Calu3 (cell line): ENCODE measurements at regions not wholly inside any gene's neighbourhood (a gene's known extent, or its start where the extent isn't known, plus 50 kb on each side); places are given as distances from the start of the nearest gene placed in this dataset.

ENCODE experiments used
- BruUV-seq: library from RNA; stranded (reverse); fragments of 400-500 nt; replicated peaks from 2 replicates; lab custom pipeline; 2021; lab: Mats Ljungman, UMichigan
- CTCF ChIA-PET: fragments of 300-600 bp; sonication (Branson Sonifier 250); formaldehyde crosslinking; loops from one replicate; lab custom pipeline; 2022; ENCODE audit warnings: antibody characterized with exemption; lab: Charles Lee
- DNase-seq: peaks from one replicate; pipeline ENCODE4 v3.0.0; 2022
- H3K27ac Mint-ChIP-seq: one replicate; pipeline ENCODE4 v1.8.0; 2022; ENCODE audit warnings: mixed read lengths; ENCODE audit not compliant: unreplicated experiment
- H3K27me3 Mint-ChIP-seq: one replicate; pipeline ENCODE4 v1.8.0; 2022; ENCODE audit warnings: mixed read lengths; ENCODE audit not compliant: unreplicated experiment
- H3K36me3 Mint-ChIP-seq: one replicate; pipeline ENCODE4 v1.8.0; 2022; ENCODE audit warnings: mild to moderate bottlenecking, moderate library complexity, mixed read lengths; ENCODE audit not compliant: insufficient read depth, unreplicated experiment
- H3K4me1 Mint-ChIP-seq: one replicate; pipeline ENCODE4 v1.8.0; 2022; ENCODE audit warnings: mild to moderate bottlenecking, low read depth, mixed read lengths; ENCODE audit not compliant: unreplicated experiment
- H3K4me3 Mint-ChIP-seq: one replicate; pipeline ENCODE4 v1.8.0; 2022; ENCODE audit warnings: mild to moderate bottlenecking, low read depth, moderate library complexity, mixed read lengths; ENCODE audit not compliant: unreplicated experiment
- H3K9me3 Mint-ChIP-seq: one replicate; pipeline ENCODE4 v1.8.0; 2022; ENCODE audit warnings: low read depth, mixed read lengths; ENCODE audit not compliant: unreplicated experiment
- CTCF ChIP-seq: fragments of 200-600 bp; IDR thresholded peaks from one replicate; pipeline ENCODE4 v1.8.0; 2022; ENCODE audit warnings: antibody characterized with exemption; ENCODE audit not compliant: unreplicated experiment
- intact Hi-C: fragments of 100-400 bp; cut with micrococcal nuclease; formaldehyde crosslinking; loops from one replicate; pipeline ENCODE4 v1.10.0; 2022; ENCODE audit not compliant: unreplicated experiment

- H3K4me3 Mint-ChIP-seq, result no peak overlapping the region
- BruUV-seq, result no TSS peak
- no peaks in the 10 kb centered on the region for H3K4me1 Mint-ChIP-seq
- no peaks in the 10 kb centered on the region for H3K27me3 Mint-ChIP-seq
- CTCF ChIA-PET, result no interaction called here
- intact Hi-C loops, result no loop called here
- H3K9me3 Mint-ChIP-seq, result peaks cover 6% of the 10 kb centered on the region
- no peak for DNase-seq
- no peak for TF ChIP-seq CTCF
- no peak overlapping the region for H3K27ac Mint-ChIP-seq
- H3K36me3 Mint-ChIP-seq, result no peaks in the 10 kb centered on the region
Measured at GRCh38 chr5:12794476-12795332, 890.5 kb upstream of the CTNND2 start.

- peaks cover 7% of the 10 kb centered on the region for H3K9me3 Mint-ChIP-seq
- TF ChIP-seq CTCF, result no peak
- H3K4me1 Mint-ChIP-seq, result no peaks in the 10 kb centered on the region
- intact Hi-C loops, result no loop called here
- H3K27ac Mint-ChIP-seq, result no peak overlapping the region
- no peaks in the 10 kb centered on the region for H3K27me3 Mint-ChIP-seq
- no peaks in the 10 kb centered on the region for H3K36me3 Mint-ChIP-seq
- no peak overlapping the region for H3K4me3 Mint-ChIP-seq
- no peak for DNase-seq
- no TSS peak for BruUV-seq
- CTCF ChIA-PET, result no interaction called here
Measured at GRCh38 chr5:12793373-12793772, 889.1 kb upstream of the CTNND2 start.

- H3K9me3 Mint-ChIP-seq, result peaks cover 10% of the 10 kb centered on the region
- no peak overlapping the region for H3K27ac Mint-ChIP-seq
- H3K4me1 Mint-ChIP-seq, result no peaks in the 10 kb centered on the region
- no peak for DNase-seq
- H3K27me3 Mint-ChIP-seq, result no peaks in the 10 kb centered on the region
- intact Hi-C loops, result no loop called here
- H3K4me3 Mint-ChIP-seq, result no peak overlapping the region
- no peaks in the 10 kb centered on the region for H3K36me3 Mint-ChIP-seq
- TF ChIP-seq CTCF, result no peak
- no TSS peak for BruUV-seq
- CTCF ChIA-PET, result no interaction called here
Measured at GRCh38 chr5:12780536-12780935, 876.3 kb upstream of the CTNND2 start.

GRCh38 chr5:12777342-12777741 lies 873.1 kb upstream of the CTNND2 start:
- Mint-ChIP-seq H3K27me3 (no peaks in the 10 kb centered on the region), H3K4me3 (no peak overlapping the region), H3K27ac (no peak overlapping the region), H3K36me3 (no peaks in the 10 kb centered on the region), H3K4me1 (no peaks in the 10 kb centered on the region), H3K9me3 (peaks cover 9% of the 10 kb centered on the region)
- BruUV-seq, result no TSS peak
- intact Hi-C loops, result no loop called here
- no peak for TF ChIP-seq CTCF
- DNase-seq, result no peak
- CTCF ChIA-PET, result no interaction called here
